HCEC 1CT (cell line): ENCODE measurements at regions not wholly inside any gene's neighbourhood (a gene's known extent, or its start where the extent isn't known, plus 50 kb on each side); places are given as distances from the start of the nearest gene placed in this dataset.

ENCODE experiments used
- DNase-seq: peaks from one replicate; pipeline ENCODE4 v3.0.0-alpha.2; 2017

DNA sequence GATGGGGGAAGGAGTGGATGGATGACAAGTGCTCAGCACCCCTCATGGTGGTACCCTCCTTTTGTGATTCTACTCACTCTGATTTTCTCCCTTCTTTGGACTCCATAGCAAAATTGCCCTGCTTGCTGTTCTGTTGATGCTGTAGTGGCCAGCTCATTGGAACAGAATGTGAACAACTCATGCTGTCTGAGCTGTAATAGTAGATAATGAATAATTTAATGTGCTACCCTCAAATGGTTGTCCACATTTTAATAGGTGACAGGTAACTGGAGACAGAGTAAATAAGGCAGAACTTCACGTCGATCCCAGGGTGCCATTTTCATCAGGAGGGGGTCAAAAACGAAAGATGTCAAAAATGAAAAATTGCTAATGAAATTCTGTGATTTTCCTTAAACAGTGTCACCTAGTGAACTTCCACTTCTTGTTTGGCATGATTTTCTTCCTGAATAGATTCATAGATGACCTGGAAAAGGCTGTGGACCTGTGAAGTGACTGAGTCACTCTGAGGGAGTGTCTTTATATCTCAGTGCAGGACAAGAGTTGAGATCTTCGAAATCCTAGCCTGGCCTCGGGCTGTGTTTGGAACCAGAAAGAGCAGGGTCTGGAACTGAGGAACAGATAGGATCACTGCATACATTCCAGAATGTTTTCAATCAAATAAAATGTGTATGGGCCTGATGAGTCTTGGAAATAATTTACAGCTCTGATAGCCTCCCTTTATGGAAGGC is 270.2 kb downstream of the PSAT1 start:
- DNase-seq = peak; percentile 78

DNA sequence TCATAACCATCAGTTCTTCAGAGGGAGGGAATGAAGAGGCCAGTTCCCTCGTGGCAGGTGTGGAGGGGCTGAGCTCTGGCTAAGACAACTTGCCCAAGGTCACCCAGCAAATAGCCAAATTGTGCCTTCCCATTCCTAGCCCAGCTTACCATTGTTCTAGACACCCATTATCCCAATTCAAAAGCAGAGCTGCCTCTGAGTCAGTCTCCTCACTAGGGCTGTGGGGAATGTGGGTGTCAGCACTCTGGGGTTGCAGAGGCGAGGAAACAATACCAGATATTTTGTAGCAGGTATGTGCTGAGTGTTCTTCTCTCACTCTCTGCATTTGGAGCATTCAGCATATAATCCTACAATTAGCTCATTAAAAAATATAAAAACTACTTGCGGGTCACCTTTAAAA is 270.8 kb downstream of the PSAT1 start:
- DNase-seq = peak; percentile 14

DNA sequence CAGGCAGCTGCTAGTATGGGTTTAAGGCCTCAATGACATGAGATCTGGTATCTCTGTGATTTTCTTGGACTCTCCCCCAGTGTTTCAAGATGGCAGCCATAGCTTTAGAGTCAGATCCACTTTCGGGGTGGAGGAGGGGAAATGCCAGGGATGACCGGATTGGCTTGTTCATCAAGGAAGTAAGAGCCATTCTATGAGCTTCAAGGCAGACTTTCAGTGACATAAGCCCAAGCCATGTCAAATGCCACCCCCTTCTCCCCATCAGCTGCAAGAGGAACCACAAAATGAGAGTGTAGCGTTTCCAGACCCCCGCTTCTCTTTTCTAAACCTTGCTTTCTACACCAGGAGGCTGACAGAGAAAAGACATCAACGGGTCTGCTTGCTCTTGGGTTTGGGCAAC is 271.8 kb downstream of the PSAT1 start:
- no peak for DNase-seq

DNA sequence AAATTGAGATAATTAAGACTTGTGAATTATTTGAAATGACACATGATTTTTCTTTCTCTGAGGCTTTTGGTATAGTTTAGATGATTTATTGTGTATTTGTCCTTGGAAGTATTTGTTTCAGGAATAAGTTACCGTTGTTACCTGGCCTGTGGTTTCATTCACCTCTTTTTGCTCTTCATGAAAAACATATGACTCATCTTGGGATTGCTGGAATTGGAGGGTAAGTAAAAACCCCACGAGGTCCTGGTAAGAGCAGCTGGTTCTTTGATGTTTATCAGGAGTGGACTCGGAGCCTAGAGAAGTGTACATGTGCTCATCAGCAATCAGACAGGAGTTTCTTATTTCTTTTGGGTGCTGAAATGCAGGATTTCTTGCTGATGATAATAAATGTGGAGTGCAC is 275.3 kb downstream of the PSAT1 start:
- DNase-seq = no peak

DNA sequence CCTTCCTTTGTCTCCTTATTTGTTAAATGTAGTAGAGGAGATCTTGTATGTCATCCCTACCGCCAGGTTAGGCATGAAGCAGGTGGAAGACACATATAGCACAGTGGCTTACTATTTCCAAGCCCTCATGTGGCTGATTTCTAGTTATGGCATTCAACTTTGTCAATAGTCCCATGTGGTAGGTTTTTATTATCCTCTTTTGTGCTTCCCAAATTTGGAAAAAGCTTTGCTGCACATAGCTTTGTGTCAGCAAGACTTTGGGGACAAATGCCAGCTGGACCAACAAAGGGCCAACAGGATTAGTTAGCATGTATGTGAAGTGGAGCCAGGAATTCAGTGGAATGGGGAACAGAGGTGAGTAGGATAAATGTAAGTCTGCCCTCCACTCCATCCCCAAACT is 276.3 kb downstream of the PSAT1 start:
- DNase-seq = no peak

DNA sequence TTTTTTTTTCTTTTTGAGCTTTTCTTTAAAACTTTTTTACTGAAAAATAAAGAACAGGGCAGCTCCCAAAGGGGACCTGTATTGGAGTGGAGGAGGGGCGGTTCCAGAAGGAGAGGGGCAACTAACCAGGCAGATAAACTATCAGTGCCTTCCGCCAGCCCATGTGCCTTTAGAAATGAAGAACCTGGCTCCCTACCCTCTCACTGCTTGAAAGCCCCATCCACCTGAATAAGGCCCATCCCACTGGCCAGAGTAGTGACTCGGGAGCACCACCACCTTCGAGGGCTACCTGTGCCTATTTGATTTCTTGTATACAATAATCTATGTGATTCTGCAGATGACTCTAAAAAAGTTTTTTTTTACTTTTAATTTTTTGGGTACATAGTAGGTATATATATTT is 276.7 kb downstream of the PSAT1 start:
- no peak for DNase-seq

DNA sequence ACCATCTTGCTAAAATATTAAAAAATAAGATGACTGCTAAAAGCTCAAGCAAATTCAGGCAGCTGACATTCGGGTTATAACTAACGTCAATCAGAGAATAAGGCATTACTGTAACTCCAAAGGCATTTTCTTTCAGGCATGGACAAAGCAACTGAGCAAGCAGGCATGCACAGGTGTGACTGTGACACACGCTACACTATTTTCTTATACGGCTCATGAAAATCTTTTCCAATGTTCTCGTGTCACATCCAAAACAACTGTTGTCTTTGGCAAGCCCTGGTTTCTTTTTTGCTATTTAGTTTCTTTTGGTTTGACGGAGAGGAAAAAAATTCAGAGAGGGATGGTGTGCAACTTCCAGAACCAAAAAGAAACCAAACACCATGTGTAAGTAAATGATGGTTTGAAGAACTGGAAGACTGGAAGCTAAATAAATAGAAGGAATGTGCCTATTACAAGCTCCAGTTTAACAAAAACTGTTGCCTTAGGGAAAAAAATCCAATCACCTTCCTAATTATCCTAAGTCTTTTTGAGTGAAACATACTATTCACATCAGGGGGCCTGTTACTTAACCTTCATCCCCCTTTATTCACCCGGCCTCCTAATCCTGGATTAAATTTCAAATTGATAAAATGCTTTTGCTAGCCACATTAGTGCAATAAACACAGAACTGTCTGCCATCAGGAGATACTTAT is 277.6 kb downstream of the PSAT1 start:
- no peak for DNase-seq

DNA sequence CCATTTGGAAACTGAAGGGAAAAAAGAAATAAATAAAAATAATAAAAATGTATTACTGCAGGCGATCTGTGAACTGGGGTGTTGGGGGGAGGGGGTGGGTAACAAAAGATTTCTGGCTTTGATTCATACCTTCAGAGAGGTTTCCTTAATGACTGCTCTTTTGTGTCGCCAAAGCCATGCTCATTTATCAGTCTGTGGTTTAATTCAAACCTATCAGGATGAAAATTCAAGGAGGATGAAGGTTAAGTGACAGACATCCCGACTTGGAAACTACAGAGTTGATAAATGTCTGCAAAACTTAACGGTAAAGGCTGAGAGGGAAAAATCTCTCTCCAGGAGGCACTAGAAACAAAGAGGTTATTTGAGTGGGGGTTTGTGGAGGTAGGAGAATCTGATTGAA is 278.2 kb downstream of the PSAT1 start:
- no peak for DNase-seq

DNA sequence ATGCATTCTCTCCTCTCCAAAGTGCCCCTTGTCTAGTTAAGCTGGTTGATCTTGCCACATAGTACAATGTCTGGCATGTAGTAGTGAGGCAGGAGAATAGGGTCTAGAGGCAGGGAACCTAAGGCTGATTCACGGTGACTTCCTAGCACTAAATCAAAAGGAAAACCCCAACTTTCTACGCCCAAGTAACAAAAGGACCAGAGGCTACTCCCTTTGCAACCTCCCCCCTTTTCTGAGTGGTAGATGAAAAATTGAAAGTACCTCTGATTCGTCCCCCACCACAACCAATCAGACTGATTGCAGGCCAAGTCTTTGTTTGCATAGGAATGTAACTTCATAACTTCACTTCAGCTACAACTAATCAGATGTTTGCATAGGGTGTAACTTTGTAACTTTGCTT is 278.8 kb downstream of the PSAT1 start:
- DNase-seq = no peak

DNA sequence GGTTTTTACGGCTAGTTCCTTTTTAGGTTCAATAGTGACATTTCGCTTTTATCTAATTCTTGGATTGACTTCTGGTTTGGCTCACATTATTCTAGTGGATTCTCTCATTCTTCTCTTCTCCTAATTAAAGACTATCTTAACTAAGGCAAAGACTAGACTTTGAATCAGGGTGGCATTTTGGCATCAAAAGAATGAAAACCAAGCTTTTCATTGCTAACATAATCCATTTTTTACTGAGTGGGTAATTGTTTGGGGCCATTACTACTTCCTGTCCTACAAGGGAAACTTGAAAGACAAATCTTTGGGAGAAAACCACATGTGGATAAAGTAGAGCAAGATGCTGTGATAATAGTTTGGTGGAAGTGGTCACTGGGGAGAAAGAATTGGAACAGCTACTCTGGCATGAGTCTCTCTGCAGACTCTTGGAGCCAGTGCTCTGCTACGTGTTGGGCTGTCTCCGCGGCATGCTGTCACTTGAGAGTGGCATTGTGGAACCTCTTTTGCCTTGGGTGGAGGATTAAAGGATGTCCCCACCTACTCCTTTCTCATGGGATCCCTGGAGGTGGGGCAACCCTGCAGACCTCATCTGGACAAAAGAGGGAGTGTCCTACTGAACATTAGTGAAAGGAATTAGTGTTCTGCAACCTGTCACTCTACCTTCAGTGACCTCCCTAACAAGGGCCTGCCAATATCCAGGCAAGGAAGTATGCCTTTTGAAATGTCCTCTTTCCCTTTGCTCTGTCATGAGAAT is 280.4 kb downstream of the PSAT1 start:
- DNase-seq = no peak

DNA sequence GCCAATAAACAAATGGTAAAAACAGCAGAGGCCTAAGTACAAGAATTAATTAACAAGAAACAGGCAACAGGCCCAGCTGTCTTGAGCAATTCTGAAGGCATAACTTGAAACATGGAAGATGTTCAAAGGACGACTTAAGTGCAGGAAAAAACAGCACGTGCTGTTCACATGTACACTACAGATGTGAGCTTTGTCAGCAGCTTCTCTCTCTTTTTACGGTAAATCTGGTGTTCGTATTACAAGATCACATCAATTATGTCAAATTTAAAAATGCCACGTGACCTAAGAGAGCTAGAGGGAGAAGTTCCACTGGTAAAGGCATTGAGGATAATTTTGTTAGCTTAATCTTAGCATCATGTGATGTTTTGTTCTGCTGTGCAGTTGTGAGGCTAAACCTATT is 281.1 kb downstream of the PSAT1 start:
- no peak for DNase-seq

DNA sequence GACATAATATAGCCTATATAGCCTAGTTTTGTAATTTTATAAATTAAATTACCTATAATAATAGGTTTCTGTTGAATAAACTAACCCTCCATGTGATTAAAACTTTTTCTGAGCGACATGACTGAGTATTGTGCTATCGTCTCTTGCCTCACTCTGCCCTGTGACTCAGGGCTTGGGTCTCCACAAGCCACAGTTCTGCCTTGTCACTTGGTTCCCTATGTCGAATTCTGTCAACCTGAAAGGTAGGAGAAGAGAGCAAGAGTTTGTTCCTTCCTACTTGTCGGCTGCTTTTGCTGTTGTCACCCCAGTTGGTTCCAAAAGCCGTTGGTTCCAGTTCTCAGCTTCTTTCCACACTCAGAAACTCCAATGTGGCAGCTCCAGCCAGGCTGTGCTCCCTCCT is 285.9 kb downstream of the PSAT1 start:
- no peak for DNase-seq

DNA sequence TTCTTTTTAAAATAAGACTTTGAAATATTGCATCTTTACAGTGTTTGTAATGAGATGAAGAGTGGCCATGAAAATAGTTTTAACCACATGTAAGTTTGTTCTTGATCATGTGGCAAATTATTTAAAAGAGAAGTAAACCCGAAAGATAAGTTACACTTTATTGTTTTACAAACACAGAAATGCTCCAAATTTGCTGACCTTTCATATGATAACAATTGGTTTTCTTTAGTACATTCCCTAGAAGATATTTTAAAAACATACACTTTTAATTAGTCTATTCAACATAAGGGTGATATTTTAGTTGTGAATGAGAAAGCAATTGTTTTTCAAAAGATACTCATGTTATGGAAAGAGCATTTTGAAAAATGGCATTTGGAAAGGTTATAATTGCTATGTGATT is 287.7 kb downstream of the PSAT1 start:
- no peak for DNase-seq

DNA sequence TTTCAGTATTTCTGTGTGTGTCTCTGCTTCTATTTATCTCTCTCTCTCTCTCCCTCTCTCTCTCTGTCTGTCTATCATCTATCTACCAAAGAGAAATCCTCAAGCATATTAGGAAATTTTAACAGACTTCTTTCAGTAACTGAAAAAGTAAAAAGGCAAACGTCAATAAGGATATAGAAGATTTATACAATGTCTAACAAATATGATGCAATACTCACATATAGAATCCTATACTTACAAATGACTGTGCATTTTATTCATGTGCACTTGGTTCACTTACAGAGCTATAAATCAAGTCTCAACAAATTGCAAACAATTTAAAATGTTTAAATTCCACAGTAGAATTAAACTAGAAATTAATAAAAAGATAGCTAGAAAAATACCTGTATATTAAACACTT is 289.0 kb downstream of the PSAT1 start:
- no peak for DNase-seq

DNA sequence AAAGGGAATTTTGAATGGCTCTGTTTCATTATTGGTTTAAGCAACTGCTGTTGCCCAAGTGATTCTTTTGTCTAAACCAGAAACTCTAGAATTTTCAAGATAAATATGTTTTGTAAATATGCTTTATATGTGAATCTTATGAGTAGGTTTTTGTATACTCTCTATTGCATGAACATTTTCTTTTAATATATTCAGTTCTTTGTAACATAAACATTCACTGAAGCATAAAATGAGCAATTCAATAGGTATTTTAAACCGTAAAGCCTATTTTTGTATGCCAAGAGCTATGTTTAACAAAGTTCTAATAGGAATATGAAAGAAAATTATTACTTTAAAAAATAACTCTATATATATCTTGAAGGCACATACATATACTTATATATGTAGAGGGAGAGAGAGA is 293.1 kb downstream of the PSAT1 start:
- DNase-seq = peak; percentile 55

DNA sequence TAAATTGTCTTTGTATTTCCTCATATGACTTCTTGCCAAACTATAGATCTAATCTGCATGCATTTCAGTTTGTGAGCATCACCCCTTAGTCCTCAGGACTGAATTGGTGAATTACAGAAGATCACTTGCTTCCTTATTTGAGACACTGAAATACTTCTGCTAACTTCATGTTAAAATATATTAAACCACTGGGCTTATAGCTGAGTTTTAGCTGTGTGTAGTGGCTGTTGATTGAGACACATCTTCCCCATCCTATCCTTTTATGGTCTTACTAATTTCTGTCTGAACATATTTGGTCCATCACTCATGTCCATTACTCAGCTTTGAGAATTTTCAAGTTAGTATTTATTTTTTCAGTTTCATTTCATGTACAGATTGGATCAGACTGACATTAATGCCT is 295.9 kb downstream of the PSAT1 start:
- peak; percentile 97 for DNase-seq

DNA sequence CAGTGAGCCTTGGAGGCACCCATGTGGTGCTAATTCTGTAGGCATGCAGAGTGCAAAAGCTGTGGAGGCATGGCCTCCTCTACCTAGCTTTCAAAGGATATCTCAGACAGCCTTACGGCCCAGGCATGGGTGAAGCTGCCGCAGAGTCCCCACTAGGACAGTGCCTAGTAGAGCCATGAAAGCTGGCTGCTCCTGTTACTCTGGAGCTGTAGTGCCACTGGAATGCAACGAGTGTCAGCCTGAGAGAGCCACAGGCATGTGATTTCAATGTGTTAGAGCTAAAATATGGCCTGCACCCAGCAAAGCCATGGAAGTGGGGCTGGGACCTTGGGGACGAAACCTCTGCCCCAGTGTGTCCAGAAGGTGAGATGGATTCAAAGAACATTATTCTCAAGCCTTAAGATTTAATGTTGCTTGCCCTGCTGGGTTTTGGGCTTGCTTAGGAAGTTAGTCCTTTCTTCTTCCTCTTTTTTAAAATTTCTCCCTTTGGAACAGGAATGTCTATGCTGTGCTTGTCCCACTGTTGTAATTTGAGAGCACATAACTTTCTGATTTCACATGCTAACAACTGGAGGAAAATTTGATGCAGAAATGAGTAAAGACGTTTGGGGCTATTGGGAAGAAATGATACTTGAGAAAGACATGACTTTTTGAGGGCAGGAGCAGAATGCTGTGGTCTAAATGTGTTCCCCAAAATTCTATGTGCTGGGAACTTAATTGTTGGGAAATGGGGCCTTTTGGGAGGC is 298.4 kb downstream of the PSAT1 start:
- DNase-seq = peak; percentile 35

DNA sequence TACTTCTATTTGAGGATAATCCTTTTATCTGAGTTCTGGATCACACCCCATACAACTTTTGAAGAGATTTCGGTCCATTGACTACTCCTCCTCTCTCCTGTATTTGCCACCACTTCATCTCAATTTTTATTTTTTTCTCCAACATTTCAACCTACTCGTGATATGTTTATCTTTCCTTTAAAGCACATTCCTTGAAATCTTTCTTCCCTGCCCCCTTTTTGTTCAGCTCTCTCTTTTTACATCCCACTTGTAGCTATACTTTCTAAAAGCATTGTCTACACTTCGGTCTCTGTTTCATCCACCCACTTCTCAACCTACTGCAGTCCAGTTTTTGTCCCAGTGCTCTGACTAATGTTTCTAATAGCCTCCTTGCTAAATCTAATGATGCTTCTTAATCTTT is 299.4 kb downstream of the PSAT1 start:
- no peak for DNase-seq

DNA sequence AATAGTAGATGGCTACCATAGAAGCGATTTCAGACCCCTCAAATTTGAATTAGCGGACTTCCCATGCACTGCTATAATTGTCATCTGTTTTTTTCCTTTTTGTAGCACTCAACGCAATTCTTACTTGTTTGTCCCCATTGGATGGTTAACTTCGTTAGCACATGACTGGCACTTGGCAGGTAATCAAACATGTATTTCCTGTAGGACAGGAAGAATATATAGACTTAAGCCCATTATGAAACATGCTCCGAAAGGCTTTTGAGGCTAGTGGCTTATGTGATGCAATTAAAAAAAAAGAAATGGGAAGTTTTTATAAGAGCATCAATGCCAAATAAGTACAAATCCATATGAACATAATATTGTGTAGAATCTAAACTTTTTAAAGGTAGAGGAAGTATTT is 301.2 kb downstream of the PSAT1 start:
- DNase-seq = no peak

DNA sequence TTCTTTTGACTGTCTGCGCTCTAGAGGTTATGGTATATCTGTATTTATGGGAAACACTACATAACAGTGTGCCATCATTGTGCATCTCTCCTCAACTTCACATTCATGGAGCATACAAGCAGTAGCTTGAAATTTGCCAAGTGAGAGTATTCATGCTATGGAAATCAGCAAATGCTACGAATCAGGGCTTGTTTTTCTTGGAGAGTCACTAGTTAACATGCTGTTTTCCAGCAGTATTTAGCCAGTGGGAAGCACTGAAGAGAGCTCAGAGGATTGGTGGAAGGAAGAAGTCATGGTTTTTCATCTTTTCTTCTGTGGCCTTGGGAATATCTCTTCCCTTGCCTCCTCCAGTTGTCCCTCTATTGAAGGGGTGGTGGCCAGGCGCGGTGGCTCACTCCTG is 303.0 kb downstream of the PSAT1 start:
- no peak for DNase-seq

DNA sequence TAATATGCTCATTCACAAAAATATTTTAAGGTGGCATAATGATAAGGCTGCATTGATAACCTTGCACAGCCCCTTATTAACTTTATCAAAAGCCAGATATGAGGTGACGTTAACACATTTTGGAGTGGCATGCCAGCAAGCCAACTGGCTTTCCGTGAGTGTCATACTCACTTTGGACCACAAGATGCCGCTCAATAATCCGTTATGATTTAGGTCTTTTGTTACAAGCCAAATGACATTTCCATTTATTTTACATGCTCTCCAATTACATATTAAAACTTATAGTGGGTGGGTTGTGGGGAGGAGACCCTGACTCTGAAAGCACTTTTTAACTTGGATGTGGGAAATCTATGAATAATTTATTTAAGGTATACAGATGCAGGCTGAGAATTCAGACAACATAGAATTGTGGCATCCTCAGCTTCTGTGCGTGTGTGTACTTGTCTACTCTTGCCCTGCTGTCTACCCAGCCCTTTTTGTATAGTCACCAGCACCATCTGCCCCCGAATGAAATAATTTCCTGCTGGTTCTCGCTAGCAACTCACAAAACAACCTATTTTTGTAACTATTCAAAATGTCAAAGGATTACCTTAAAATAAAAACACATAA is 305.1 kb downstream of the PSAT1 start:
- peak; percentile 68 for DNase-seq

DNA sequence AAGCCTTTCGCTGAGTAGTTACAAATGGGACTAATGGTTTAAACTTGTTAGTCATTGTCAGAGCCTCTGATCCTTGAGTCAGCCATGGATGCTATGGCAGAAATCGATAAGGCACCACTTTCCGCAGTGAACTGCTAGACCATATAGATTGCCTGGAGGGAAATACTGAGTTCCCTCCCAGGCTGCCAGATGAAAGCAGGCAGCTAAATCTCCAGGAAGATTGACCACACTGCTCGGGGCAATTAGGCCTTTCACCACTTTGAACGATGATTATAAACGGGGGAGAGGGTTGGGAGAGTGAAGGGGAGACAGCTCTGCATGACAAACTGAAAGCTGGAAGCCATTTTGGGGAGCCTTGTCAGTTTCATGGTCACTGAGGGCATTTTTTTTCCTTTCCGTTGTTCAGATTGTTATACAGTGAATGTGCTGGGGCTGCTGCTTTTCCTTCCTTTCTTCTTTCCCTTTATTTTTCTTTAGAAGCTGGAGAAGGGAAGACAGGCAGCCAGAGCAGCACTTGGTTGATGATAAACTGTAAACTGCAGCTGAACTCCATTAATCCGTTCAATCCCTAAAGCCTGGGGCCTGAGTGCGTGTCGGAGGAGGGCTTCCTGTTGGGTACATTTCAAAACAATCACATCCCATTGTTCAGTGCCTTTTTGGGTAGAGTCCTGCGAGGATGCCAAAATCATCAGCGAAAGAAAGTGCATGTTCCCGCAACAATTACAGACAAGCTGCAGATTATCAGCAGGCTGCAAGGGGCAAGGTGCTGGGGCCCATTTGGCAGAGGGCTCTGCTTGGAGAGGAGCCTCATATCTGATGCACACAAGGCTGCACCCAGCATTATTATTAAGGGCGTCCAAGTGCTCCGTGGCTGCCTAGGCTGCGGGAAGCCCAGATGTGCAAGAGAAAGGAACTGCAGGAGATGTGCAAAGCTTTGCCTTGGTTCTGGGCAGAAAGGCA is 308.4 kb downstream of the PSAT1 start:
- DNase-seq = no peak
